HuH-7.5 (cell line): ENCODE measurements at regions not wholly inside any gene's neighbourhood (a gene's known extent, or its start where the extent isn't known, plus 50 kb on each side); places are given as distances from the start of the nearest gene placed in this dataset.
A peak's percentile ranks its signal among the peaks of the same experiment; 100 is the strongest.

Source experiments
- DNase-seq: peaks from one replicate; pipeline ENCODE4 v3.0.0; 2011; ENCODE audit warnings: low spot score

DNA sequence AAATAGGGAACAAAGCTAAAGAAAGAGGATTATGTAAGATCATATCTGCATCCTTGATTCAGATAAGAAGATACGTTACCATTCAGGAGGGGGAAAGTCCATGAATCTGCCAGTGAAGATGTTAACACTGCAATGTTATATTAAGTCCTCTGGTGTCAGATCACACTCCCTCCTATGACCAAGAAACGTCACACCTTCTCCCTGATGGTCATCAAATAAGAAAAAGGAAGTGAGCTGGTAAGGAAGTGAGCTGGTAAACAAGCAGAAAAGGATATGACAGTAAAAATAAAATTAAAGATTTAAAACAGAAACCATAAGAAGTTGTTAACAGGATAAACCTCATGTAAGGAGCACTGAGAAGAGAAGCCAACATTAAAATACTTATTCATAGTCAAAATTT is 340.2 kb downstream of the SEC23A start:
- no peak for DNase-seq

DNA sequence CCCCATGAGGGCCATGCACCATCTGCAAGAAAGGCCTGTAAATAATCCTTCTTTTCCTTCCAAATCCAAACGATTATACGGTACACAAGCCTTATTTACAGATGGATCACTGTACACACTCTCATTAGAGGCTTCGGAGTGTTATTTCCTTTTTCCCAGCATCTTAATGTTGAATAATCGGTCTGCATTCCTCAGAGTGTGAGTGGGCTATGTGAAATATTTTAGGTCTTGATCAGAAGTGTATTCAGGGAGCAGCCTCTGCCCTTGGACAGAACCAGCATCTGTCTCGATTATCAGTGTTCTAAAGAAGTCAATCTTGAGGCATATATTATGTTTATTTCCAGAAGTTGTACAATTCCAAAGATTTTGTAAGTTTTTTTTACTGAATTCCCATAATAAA is 340.6 kb downstream of the SEC23A start:
- no peak for DNase-seq

DNA sequence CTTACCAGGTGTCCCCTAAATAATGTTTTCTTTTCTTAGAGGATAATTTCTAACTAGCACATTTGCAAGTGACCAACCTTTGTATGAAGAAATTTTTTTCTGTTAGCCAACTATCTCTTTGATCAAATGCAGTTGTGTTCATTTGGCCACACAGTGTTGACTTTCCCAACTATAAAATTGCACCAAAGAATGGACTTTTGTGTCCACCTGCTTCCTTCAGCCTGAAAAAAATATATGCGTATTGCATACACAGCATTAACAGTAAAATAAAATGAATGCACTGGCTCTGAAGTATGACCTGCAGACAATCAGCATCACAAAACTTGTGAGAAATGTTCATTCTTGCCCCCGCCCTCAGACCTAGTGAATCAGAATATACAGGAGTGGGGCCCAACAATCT is 342.0 kb downstream of the SEC23A start:
- no peak for DNase-seq

DNA sequence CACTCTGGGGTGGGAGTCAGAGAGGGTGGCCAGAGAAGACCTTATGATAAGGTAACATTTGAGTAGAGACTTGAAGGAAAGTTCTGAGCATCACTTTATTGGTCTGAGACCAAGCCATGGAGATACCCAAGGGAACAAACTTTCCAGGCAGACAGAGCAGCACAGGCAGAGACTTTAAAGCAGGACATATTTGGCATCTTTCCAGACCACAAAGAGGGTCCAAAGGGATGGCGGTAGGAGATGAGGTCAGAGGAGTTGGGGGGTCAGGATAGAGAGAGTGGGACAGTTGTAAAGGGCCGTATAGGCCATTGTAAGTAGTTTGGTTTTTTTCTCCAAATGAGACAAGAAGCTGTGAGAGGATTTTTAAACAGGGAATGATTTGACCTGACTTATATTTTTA is 344.4 kb downstream of the SEC23A start:
- DNase-seq: no peak

DNA sequence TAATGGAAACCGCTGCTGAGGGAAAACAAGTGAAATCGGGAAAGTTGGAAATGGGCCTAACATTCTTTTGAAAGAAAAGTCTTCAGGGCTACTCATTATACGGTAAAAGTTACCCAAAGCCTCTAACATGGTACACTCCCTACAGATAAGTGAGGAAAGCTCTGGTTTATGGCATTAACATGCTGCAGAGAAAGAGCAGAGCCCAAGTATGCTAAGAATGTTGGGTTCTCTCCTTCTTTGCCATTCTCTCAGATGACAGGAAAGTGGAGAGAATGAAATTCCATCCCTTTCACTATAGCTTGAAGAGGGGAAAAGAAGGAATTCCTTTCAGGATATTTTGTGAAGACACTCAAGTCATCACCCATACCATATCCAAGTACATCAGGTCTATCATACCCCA is 348.0 kb downstream of the SEC23A start:
- DNase-seq: no peak

DNA sequence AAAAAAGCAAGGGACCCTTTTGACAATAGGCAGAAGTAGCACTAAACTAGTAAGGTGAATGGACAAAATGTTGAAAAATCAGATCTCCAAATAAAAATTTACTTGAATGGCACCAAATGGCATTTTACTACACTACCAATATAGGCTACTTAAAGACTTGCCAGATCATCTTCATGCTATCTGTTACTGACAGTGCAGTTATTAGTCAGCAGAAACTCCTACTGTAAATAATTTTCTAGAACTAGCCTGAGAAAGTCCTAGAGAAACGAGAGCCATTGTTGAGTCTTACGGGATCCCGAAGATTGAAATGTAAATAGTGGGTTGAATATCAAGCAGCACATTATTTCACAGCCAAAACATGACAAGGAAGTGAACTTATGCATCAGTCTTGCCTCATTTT is 350.3 kb downstream of the SEC23A start:
- DNase-seq: no peak

DNA sequence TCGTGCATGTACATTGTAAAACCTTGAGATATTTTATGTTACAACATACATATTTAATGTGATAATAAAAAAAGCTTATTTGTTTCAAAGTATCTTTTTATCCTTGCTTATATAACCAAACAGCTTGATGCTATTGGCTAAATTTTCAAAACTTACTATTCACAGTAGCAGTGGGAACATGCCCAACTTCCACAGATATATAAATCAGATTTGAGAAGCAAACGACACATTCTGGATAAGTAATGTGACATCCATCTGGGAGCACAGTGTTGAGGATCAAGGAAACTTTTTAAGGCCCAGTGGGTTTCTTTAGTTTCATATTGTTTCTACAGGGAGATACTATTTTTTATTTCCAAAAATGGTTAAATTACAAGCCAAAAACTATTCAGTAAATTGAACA is 350.7 kb downstream of the SEC23A start:
- no peak for DNase-seq

DNA sequence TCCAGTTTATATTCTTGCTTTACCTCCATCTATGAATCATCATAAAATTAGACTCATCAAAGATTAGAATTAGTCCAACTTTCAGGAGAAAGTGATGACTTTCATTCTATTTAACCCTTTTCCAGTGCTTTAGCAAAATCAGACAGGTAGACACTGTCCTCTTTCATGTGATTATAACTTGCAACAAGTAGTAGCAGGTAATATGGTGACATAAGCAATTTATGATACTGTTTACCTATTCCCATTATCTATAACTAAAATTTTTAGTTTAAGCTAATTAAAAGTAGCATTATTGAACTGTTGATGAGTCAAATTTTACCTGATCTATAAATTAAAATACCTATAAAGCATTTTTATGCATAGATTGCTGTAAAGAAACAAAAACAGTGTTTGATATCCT is 351.6 kb downstream of the SEC23A start:
- DNase-seq: no peak

DNA sequence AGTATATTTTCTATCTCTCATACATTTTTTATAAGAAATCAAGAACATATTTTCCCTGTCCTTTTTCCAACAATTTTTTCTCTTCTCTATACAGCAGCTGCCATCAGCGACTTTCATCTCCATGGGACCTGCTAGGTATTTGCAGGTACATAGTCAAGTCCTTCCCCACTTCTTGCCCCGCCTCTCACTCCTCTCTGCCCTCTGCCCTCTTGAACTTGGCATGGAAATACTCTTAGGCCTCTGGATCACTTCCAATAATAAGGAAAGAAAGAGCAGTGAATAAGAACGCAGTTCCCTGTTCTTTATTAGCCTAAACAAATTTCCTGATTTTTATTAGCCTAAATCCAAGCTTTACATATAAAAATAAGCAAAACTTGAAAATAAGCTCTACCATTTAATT is 353.1 kb downstream of the SEC23A start:
- DNase-seq: no peak

DNA sequence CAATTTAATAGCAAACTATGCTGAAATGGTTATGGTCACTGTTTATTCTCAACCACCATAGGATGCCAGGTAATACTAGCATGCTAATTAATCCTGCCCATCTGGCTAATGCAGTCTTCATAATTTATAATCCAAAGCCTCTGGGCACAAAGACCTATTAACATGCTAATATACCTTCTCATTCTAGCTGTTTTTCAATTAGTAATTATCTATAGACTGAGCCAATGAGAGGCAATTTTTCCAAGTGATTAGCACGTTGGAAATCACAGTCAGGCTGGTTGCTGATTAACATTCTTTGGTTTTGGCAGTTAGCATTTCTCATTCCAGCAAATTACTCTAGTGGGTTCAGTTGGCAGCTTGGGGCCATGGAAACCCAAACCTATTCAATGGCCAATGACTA is 357.2 kb downstream of the SEC23A start:
- DNase-seq: no peak

DNA sequence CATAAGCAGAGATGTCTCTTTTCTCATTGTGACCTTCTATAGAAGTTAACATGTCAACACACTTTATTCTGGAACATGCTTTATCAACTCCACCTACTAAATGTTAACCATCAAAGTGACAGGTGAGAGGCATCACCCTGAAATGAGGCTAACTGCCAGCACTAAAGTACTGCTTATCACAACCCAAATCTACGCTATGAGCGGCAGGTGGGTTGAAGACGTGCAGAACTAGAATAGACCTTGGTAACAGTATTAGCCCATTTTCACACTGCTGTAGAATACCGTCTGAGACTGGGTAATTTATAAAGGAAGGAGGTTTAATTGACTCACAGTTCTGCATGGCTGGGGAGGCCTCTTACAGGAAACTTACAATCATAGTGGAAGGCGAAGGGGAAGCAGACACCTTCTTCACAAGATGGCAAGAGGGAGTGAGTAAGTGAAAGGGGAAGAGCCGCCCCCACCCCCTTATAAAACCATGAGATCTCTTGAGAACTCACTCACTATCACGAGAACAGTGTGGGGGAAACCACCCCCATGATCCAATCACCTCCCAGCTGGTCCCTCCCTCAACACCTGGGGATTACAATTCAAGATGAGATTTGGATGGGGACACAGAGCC is 359.0 kb downstream of the SEC23A start:
- no peak for DNase-seq

DNA sequence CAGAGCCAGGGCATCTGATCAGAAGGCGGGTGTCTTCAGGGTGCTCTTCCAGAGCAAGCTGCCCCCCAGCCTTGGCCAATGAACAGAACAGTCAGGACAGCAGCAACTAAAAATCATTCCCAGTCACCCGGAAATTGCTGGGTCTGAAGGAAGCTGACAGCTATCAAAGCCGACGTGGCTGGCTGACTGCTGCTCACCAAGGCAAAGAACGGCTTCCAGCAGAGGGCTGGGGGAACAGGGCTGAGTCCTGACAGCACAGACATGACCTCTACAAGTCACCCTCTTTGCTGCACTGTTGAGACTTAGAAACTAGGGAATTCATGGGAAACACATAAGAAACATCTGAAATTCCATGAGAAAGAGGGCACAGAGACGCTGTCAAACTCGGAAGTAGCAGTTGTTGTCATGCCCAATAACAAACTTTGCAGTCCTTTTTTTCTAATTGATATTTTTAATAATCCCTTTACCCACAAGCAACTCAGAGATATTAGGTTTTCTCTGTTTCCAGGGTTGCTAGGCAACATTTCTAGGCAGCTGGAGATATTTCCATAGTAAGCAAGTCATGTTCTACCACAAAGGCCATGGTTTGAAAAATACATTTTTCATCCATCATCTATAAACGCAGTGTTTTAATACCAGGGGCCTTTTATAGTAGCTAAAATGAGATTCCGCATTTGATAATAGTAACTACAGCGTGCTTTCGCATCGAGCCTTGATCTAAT is 365.2 kb downstream of the SEC23A start:
- no peak for DNase-seq

DNA sequence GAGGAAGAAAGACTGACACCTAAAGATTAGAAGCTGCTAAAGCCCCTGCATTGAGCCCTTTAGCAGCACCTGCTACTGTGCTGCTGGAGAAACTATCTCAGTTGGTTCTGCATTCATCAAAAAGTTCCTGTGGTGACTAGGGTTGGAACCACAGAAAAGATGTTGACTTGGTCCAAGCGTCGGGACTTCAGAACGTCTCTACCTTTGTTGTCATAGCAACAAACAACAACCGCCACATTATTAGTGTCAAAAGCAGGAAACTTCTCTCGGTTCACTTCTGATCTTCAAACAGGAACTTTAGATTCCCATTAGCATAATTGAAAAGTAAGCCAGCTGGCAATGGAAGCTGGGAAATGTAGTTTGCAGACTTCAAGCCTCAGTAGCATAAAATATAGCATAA is 368.0 kb downstream of the SEC23A start:
- DNase-seq: no peak

DNA sequence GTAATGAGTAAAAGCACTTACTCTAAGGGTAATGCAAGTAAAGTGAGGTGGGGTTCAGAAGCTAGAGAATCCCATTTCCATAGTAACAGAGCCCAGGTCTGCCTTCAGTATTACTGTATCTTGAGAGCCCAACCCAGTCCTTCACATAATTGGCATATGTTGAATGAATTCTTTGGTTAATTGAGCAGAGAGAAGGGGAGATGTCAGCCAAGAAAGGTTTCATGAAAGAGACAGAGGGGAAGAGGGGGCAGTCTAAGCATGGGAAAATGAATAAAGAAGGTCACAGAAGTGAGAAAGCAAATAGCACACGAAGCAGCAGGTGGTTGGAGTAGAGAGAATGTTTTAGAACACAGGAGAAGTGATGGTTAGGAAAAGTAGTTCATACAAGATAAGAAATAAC is 371.1 kb downstream of the SEC23A start:
- no peak for DNase-seq

DNA sequence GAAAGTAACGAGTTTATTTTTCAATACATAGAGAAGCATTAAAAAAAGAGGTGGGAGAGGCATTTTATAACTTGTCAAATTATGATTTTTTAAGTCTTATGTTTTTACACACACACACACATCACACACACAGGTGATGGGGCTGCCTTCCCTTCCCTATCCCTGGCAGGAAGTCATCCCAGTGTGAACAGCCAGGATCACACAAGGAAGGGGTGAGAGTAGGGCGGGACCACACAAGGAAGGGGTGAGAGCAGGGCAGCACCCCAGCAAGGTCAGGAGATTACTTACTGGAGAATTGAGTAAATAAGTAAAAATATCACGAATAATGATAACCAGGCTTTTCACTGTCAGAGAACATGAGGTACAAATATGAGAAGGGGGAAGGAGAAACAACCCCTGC is 372.6 kb downstream of the SEC23A start:
- no peak for DNase-seq

DNA sequence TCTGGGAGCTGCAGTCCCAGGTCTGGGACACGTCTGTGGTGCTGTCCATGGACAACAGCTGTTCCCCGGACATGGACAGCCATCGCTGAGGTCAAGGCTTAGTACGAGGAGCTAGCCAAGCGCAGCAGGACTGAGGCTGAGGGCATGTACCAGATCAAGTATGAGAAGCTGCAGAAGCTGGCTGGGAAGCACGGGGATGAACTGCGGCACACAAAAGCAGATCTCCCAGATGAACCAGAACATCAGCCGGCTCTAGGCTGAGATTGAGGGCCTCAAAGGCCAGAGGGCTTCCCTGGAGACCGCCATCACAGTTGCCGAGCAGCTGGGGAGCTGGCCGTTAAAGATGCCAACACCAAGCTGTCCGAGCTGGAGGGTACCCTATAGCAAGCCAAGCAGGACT is 375.3 kb downstream of the SEC23A start:
- DNase-seq: no peak

DNA sequence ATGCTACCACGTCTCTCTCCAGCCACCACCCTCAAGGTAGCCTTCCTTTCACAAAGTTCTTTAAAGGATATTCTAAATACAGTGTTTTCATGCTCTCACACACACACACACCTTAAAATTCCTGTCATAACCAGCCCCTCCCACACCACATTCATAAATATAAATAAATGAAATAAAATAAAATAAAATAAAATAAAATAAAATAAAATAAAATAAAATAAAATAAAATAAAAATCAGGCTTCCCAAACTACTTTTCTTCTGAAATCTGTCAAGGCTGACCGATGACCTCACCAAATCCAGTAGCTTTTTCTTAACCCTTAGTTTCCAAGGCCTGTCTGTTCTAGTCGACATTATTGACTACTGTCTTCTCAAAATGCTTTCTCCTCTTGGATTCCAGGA is 378.4 kb downstream of the SEC23A start:
- DNase-seq: no peak

DNA sequence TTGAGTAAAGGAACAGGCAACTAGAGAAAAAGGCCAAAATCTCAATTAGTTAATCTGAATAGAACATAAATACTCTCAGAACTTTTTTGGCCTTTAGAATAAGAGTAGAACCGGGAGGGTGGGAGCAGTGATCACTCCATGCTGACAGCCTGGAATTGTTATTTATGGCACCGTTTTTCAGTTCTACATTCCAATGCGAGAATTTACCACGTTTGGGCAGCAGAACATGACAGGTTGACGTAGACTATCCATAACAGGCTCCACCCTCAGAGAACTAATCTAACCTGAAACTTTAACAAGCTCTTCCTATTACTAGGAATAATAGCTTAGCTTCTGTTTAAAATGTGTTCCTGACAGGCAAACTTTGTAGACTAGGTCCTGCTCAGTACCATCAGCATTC is 379.1 kb downstream of the SEC23A start:
- DNase-seq: no peak

DNA sequence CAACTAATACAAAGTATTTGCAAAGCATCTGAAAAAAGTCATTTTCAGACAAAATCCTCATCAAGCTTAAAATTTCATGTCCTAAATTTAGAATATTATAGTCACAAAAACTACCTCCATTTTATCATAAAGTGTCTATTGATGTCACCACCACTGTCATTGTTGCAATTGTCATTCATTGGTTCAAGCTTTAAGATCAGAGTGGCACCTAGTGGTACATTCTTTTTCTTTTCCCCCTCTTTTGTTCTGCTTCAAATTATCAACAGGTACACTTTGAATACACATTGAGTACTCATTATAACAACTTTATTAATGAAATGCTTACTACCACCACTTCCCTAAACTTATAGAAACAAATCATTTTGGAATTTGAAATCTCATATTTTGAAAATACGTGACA is 379.8 kb downstream of the SEC23A start:
- no peak for DNase-seq

DNA sequence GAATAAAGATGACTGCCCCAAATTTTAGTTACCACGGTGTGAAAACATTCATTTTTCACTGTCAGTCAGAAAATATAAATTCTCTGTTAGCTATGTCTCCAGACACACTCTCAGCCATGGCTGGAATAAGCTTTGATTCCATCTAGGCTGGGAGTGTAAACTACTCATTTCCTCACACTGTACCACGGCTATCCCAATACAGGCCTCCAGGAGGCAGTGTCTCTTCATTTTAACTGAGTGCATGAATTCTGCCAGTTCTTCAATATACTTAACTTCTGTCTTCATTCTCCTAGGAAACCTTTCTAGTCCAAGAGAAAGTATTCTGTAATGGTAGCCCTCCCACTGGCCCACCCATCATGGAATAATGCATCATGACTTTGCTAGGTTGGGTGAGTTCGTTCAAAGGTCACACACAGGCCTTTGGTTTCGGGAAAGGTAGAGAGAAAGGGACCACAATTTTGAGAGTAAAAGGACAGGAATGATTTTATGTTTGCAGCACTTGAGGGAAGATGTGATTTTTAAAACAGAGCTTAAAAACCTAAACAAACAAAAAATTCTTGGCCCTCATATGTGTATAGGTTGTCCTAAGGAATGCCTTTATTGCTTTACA is 381.1 kb downstream of the SEC23A start:
- peak; percentile 23 for DNase-seq

DNA sequence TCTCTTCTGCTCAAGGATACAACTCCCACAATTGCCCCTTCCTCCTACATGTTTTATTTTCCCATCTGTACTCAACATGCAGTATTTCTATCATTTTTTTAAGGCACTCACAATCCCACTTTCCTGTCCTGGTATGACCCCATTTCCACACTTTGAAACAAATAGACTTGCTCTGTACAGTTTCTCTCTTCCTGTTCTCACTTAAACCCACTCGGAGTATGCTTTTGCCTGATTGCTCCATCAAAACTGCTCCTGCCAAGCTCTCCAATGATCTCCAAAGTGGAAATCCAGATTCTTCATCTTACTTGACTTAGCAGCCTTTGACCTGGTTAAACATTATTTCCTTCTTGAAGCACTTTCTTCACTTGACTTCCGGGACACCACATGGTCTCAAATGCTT is 384.5 kb downstream of the SEC23A start:
- no peak for DNase-seq

DNA sequence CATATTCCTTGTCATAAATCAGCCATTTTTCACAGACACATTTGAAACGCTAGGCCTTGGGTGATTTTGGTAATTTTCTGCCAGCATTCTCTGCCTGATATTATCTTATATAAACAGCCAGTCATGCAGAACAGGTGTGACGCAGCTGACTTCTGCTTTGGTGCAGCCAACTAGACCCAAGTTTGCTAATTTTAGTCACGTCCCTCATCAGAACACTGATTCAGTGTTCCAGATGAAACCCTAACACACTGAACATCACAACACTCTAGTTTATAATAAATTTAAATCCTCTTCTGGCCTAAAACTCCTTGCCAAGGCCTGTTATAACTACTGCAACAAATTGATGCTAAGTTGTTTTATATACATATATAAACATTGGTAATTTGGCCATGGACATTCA is 386.1 kb downstream of the SEC23A start:
- no peak for DNase-seq

DNA sequence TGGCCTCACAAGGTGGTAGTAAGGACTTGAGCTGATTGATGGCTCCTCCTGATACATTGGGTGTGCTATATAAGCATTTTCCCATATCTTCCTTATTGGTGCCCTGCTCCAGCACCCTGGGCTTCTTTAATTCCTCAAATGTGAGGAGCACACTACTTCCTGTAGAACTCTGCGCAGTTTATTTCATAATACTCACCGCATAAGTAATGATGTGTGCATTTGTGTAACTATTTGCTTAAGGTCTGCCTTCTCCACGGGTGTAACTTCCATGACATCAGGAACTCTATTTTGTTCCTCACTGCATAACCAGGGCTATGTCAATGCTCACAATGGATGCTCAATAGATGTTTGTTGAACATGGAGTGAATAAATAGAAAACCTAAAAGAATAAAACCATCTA is 392.2 kb downstream of the SEC23A start:
- no peak for DNase-seq

DNA sequence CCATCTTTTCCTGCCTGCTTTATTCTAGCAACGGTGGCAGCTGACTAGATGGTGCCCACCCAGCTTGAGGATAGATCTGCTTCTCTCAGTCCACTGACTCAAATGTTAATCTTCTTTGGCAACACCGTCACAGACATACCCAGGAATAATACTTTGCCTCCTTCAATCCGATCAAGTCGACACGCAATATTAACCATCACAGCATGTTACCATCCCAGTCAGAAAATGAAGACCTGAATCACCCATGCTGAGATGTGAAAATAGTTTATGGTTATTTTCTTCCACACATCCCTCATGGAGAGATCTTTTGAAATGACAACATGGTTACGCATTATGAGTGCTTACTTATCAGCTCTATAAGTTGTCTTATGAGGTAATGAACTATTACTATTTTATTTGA is 392.8 kb downstream of the SEC23A start:
- no peak for DNase-seq
